Keratinocyte (primary cell): ENCODE measurements at regions not wholly inside any gene's neighbourhood (a gene's known extent, or its start where the extent isn't known, plus 50 kb on each side); places are given as distances from the start of the nearest gene placed in this dataset.

Experiments used
- DNase-seq: peaks from one replicate; pipeline ENCODE4 v3.0.0-alpha.2; 2011; ENCODE audit warnings: low read depth, missing footprints, low spot score
- FAIRE-seq: peaks from 2 replicates; lab custom pipeline; 2011; peaks lifted over from hg19 to GRCh38; lab: Jason Lieb, UNC
- H2AFZ ChIP-seq: 2 replicates; pipeline ENCODE4 v1.6.0; 2012; ENCODE audit warnings: low read length, control low read depth, inconsistent platforms; ENCODE audit not compliant: control insufficient read depth
- H3K27ac ChIP-seq: 2 replicates; pipeline ENCODE4 v1.5.1; 2011; ENCODE audit warnings: low read length; ENCODE audit not compliant: control insufficient read depth, insufficient read depth
- H3K27me3 ChIP-seq: 3 replicates; pipeline ENCODE4 v1.6.0; 2011; ENCODE audit warnings: low read length; ENCODE audit not compliant: control insufficient read depth, insufficient read depth; ENCODE audit errors: extremely low read depth
- H3K36me3 ChIP-seq, 2 experiments: 2 replicates in 1 of 2; 3 replicates in 1 of 2; pipeline ENCODE4 v1.5.1; 2011; ENCODE audit warnings: low read length in 2 of 2, mild to moderate bottlenecking in 1 of 2; ENCODE audit not compliant: control insufficient read depth in 2 of 2, insufficient read depth in 2 of 2; ENCODE audit errors: extremely low read depth in 1 of 2
- H3K4me1 ChIP-seq: 3 replicates; pipeline ENCODE4 v1.5.1; 2011; ENCODE audit warnings: low read length; ENCODE audit not compliant: control insufficient read depth, insufficient read depth; ENCODE audit errors: extremely low read depth
- H3K4me2 ChIP-seq: 3 replicates; pipeline ENCODE4 v1.6.0; 2011; ENCODE audit warnings: low read depth, low read length; ENCODE audit not compliant: control insufficient read depth, insufficient read depth; ENCODE audit errors: extremely low read depth
- H3K4me3 ChIP-seq, 3 experiments: fragments of 200-600 bp in 1 of 3; sonication (generic) in 1 of 3; 2 replicates in 2 of 3; 3 replicates in 1 of 3; pipeline ENCODE4 v1.5.1; 2011 to 2016; ENCODE audit warnings: low read length in 3 of 3, mild to moderate bottlenecking in 3 of 3, control low read depth in 2 of 3, inconsistent platforms in 1 of 3, low read depth in 1 of 3, mixed read lengths in 1 of 3, mixed run types in 1 of 3, moderate library complexity in 1 of 3; ENCODE audit not compliant: control insufficient read depth in 2 of 3, insufficient read depth in 2 of 3; ENCODE audit errors: extremely low read depth in 1 of 3
- H3K79me2 ChIP-seq: 2 replicates; pipeline ENCODE4 v1.6.0; 2012; ENCODE audit warnings: low read length; ENCODE audit not compliant: control insufficient read depth, insufficient read depth
- H3K9ac ChIP-seq: 3 replicates; pipeline ENCODE4 v1.6.0; 2011; ENCODE audit warnings: low read length; ENCODE audit not compliant: control insufficient read depth, insufficient read depth; ENCODE audit errors: extremely low read depth
- H3K9me1 ChIP-seq: 3 replicates; pipeline ENCODE4 v1.6.0; 2011; ENCODE audit warnings: low read length; ENCODE audit not compliant: control insufficient read depth, insufficient read depth; ENCODE audit errors: extremely low read depth
- H3K9me3 ChIP-seq: 2 replicates; pipeline ENCODE4 v1.5.1; 2012; ENCODE audit warnings: low read depth, low read length; ENCODE audit not compliant: control insufficient read depth
- H4K20me1 ChIP-seq: 3 replicates; pipeline ENCODE4 v1.6.0; 2011; ENCODE audit warnings: low read length; ENCODE audit not compliant: control insufficient read depth, insufficient read depth; ENCODE audit errors: extremely low read depth
- CTCF ChIP-seq, 3 experiments: IDR thresholded peaks in 1 of 3; conservative IDR thresholded peaks in 1 of 3; optimal IDR thresholded peaks in 1 of 3; 2 replicates in 2 of 3; 3 replicates in 1 of 3; pipeline versions ENCODE3 to v1.5.1; 2011; ENCODE audit warnings: low read length in 3 of 3, mild to moderate bottlenecking in 3 of 3, moderate library complexity in 2 of 3, control low read depth in 1 of 3, inconsistent platforms in 1 of 3; ENCODE audit not compliant: insufficient read depth in 2 of 3; ENCODE audit errors: extremely low read depth in 1 of 3
- EZH2 ChIP-seq: IDR thresholded peaks from one replicate; pipeline ENCODE4 v1.6.1; 2012; ENCODE audit warnings: inconsistent platforms, mild to moderate bottlenecking, low read length, moderate library complexity
- dilution Hi-C: fragments of 300-500 bp; cut with MboI; formaldehyde crosslinking; loops from one replicate; pipeline ENCODE4 v1.7.0; 2020; ENCODE audit warnings: low sequenced_read_pairs; ENCODE audit not compliant: extremely low pct_ligation_motif_present

DNA sequence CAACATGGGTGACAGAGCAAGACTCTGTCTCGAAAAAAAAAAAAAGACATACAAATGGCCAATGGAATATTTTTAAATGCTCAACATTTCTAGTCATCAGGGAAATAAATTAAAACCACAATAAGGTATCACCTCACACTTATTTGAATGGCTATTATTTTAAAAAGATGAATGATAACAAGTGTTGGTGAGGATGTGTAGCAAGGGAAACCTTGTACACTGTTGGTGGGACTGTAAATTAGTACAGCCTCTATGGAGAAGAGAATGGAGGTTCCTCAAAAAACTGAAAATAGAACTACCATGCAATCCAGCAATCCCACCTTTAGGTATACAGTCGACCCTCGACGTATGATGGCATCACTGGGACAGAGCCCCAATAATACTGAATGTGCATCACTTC, 65.4 kb upstream of the DIP2C start:
- Histone ChIP-seq H3K4me2 (no peak overlapping the region), H3K4me3 (no peak overlapping the region), H3K27ac (no peak overlapping the region), H3K4me1 (no peaks in the 10 kb centered on the region), H3K79me2 (no peaks in the 10 kb centered on the region), H3K9ac (no peak overlapping the region), H3K27me3 (no peaks in the 10 kb centered on the region), H3K9me3 (no peaks in the 10 kb centered on the region), H2AFZ (no peak overlapping the region), H3K36me3 (no peaks in the 10 kb centered on the region), H4K20me1 (no peaks in the 10 kb centered on the region), H3K9me1 (no peaks in the 10 kb centered on the region)
- no peak for FAIRE-seq
- dilution Hi-C loops = no loop called here
- DNase-seq = no peak
- TF ChIP-seq EZH2 (no peak), CTCF (optimal IDR thresholded peaks at IDR 0.05 in 1 of 3, IDR thresholded peaks at IDR 0.05 in 1 of 3, conservative IDR thresholded peaks at IDR 0.05 in 1 of 3; ENCODE audit: extremely low read depth in 1 of 3, insufficient read depth in 2 of 3, low read length in 3 of 3) (no peak)

DNA sequence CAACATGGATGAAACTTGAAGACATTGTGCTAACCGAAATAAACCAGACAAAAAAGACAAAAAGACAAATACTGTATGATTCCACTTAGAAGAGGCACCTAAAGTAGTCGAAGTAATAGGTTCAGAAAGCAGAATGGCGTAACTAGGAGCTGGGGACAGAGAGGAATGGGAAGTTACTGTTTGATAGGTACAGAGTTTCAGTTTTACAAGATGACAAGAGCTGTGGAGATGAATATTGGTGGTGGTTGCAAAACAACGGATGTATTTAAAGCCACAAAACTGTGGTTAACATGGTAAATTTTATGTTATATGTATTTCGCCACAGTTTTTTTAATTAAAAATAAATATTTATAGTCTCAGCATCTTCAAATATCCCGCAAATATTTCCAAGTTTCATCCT, 64.1 kb upstream of the DIP2C start:
- FAIRE-seq = no peak
- DNase-seq = no peak
- H3K27me3 ChIP-seq = no peaks in the 10 kb centered on the region
- TF ChIP-seq EZH2 = no peak
- no peak for TF ChIP-seq CTCF (optimal IDR thresholded peaks at IDR 0.05 in 1 of 3, IDR thresholded peaks at IDR 0.05 in 1 of 3, conservative IDR thresholded peaks at IDR 0.05 in 1 of 3; ENCODE audit: extremely low read depth in 1 of 3, insufficient read depth in 2 of 3, low read length in 3 of 3)
- H3K9me3 ChIP-seq = no peaks in the 10 kb centered on the region
- no peak overlapping the region for H3K4me2 ChIP-seq
- no peak overlapping the region for H3K4me3 ChIP-seq
- H3K79me2 ChIP-seq = no peaks in the 10 kb centered on the region
- H2AFZ ChIP-seq = no peak overlapping the region
- no peaks in the 10 kb centered on the region for H3K9me1 ChIP-seq
- no peaks in the 10 kb centered on the region for H4K20me1 ChIP-seq
- no peaks in the 10 kb centered on the region for H3K36me3 ChIP-seq
- dilution Hi-C loops = no loop called here
- H3K4me1 ChIP-seq = no peaks in the 10 kb centered on the region
- no peak overlapping the region for H3K9ac ChIP-seq
- no peak overlapping the region for H3K27ac ChIP-seq
